Epithelial cell of esophagus (primary cell): ENCODE measurements at regions not wholly inside any gene's neighbourhood (a gene's known extent, or its start where the extent isn't known, plus 50 kb on each side); places are given as distances from the start of the nearest gene placed in this dataset.

Experiments used
- DNase-seq: peaks from one replicate; pipeline ENCODE4 v3.0.0; 2010; ENCODE audit warnings: low read depth
- H3K4me3 ChIP-seq: 2 replicates; pipeline ENCODE4 v1.5.1; 2011; ENCODE audit warnings: mild to moderate bottlenecking, low read length, control low read depth
- TF ChIP-seq, protein P1 (sequence below): IDR thresholded peaks from 2 replicates; pipeline ENCODE4 v1.5.1; 2011; ENCODE audit warnings: low read depth, mild to moderate bottlenecking, low read length, control low read depth, inconsistent platforms; ENCODE audit not compliant: insufficient read depth; ENCODE audit errors: missing control alignments

DNA sequence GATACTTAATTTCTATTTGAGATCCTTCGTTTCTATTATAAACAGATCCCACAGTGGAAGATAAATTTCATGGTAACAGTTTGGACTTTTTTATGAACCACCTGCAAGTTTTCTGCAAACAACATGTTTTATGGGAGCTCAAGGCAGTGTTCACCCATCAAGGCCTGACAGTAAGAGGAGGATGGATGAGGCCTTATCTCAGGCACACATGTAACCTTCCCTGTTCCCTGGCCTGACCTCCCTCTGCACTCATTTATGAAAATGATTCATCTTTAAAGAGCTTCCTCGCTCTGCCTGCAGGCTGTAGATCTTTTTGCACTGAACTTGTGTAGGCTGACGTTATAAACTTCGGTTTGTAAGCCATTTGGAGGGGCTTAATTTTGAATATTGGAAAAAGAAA is 500.1 kb downstream of the GATA3 start:
- TF ChIP-seq, protein P1, sequence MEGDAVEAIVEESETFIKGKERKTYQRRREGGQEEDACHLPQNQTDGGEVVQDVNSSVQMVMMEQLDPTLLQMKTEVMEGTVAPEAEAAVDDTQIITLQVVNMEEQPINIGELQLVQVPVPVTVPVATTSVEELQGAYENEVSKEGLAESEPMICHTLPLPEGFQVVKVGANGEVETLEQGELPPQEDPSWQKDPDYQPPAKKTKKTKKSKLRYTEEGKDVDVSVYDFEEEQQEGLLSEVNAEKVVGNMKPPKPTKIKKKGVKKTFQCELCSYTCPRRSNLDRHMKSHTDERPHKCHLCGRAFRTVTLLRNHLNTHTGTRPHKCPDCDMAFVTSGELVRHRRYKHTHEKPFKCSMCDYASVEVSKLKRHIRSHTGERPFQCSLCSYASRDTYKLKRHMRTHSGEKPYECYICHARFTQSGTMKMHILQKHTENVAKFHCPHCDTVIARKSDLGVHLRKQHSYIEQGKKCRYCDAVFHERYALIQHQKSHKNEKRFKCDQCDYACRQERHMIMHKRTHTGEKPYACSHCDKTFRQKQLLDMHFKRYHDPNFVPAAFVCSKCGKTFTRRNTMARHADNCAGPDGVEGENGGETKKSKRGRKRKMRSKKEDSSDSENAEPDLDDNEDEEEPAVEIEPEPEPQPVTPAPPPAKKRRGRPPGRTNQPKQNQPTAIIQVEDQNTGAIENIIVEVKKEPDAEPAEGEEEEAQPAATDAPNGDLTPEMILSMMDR, result no peak
- DNase-seq, result peak; percentile 27
- H3K4me3 ChIP-seq, result no peak overlapping the region

DNA sequence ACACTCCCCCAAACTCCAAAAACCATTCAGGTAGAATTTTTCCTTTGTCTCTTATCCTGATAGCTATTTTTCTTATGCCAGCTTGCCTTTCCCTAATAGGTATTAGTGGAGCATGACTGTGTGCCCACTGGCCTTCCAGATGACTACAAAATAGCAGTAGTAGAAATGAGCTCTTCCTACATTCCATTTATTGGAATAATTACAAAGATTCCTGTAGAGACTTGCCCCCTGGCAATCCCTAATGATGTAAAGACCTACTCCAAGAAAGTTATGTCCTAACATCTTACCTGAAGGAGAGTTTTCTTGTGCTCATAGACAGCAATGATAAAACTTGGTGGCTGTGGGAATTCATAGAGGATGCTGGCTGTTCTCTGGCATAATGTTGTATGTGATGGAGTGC is 501.8 kb downstream of the GATA3 start:
- DNase-seq, result peak; percentile 85
- TF ChIP-seq, protein P1, result no peak
- no peak overlapping the region for H3K4me3 ChIP-seq

DNA sequence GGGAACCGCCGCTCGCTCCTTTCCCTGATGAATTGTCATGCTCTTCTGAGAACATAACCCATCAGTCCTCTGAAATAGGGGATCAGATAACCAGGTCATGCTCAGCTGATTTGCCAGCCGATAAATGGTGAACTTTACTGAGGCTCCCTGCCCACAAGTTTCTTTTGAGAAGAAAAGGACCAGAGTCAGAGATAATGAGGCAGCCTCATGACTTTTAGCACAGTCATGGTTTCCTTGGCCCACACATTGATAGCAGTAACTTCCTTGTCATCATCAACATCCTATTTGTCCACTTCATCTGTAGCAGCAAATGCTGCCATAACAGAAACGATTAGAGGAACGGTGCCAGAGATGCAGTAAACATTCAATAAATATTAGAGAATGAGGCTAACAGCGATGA is 509.0 kb downstream of the GATA3 start:
- DNase-seq, result no peak
- H3K4me3 ChIP-seq, result no peak overlapping the region
- TF ChIP-seq, protein P1, result no peak

DNA sequence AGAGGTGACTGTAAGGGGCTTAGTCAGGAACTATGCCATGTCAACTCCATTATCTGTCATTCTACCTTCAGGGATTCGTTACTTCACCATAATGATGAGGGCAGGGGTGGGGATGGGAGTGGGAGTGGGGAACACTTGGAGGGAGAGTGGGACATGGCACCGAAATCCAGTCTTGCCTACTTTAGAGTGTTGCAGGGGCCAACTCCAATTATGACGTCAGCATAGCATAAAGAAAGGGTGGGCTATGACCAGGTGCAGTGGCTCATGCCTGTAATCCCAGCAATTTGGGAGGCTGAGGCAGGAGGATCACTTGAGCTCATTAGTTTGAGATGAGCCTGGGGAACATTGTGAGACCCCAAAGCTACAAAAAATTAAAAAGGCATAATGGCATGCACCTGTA is 512.2 kb downstream of the GATA3 start:
- no peak for DNase-seq

DNA sequence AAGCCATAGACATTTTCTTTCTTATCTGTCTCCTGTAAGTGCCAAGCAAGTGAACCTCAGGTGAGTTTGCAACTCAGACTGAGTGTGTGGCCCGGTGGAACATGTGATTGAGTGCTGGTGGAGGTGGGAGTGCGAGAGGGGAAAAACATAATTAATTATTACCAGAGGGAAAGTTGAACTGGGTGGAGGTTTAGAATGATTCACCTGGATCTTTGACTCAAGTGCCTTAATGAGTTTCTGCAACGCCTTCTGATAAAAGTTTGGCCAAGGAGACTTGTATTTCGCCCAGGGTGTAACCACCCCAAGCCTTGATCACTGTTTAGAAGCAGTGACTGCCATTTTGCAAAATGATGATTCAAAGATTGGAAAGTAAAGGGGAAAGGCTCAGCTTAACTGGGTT is 513.9 kb downstream of the GATA3 start:
- TF ChIP-seq, protein P1, result no peak
- peak; percentile 54 for DNase-seq
- H3K4me3 ChIP-seq, result no peak overlapping the region

More for the DNA sequence above, 512.2 kb downstream of the GATA3 start:
- TF ChIP-seq, protein P1, result no peak
- H3K4me3 ChIP-seq, result no peak overlapping the region

DNA sequence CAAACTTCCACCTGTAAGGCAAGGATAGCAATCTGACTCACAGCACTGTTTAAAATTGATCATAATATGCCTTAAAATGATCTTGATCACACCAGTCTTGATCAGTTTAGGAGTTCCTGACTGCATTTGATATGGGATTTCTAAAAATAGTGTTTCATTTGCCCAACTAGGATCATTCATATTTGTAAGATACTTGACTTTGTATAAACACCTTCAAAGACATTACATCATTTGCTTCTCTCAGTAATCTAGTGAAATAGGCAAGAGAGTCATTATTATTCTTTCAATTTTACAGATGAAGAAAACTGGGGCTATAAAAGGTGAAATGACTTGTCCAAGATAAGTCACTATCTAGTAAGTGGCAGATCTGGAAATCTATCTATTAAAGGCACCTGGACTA is 521.1 kb downstream of the GATA3 start:
- no peak overlapping the region for H3K4me3 ChIP-seq
- DNase-seq, result no peak
- TF ChIP-seq, protein P1, result no peak

DNA sequence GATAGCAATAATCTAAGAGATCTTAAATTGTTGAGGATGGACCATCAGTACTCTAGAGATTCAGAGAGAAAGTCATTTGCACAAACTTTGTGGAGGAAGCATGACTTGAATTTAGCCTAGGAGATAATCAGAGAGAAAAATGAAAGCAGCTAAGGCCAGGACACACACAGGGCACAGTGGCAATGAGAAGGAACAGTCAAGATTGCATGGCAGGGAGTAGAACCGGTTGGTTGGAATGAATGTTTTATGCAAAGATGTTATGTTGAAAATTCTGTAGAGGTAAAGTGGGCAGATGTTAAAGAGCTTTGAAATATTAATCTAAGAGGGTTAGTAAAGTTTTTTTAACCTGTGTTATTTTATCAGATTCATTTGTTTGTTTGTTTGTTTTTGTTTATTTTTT is 521.8 kb downstream of the GATA3 start:
- no peak overlapping the region for H3K4me3 ChIP-seq
- no peak for DNase-seq
- TF ChIP-seq, protein P1, result no peak
